Fibroblast of villous mesenchyme (primary cell): ENCODE measurements at regions not wholly inside any gene's neighbourhood (a gene's known extent, or its start where the extent isn't known, plus 50 kb on each side); places are given as distances from the start of the nearest gene placed in this dataset.
A peak's percentile ranks its signal among the peaks of the same experiment; 100 is the strongest.

Source experiments
- DNase-seq: peaks from one replicate; pipeline ENCODE4 v3.0.0-alpha.2; 2010; ENCODE audit warnings: low read depth
- H3K4me3 ChIP-seq: 2 replicates; pipeline ENCODE4 v1.5.1; 2011; ENCODE audit warnings: low read depth, mild to moderate bottlenecking, low read length
- TF ChIP-seq, protein P1 (sequence below): IDR thresholded peaks from 2 replicates; pipeline ENCODE4 v1.5.1; 2012; ENCODE audit warnings: low read depth, mild to moderate bottlenecking, low read length; ENCODE audit not compliant: insufficient read depth

DNA sequence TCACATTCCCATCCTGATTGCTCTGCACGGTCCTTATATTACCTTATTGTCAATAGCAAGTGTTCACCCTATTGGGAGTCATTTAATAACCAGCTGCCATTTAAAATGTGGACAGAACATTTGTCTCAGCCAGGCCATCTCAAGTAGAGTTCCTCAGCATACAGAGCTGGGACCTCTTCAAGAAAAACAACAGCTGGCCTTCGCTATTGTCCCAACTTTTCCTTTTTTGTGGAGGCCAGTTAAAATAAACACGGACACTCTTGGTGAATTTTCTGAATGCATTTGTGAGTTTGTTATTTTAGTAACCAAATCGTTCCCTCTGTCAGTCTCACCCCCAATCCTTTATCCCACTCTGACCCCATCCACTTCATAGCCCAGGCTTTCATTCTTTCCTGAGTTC, 395.3 kb upstream of the PITX2 start:
- DNase-seq: no peak
- no peak overlapping the region for H3K4me3 ChIP-seq
- TF ChIP-seq, protein P1, sequence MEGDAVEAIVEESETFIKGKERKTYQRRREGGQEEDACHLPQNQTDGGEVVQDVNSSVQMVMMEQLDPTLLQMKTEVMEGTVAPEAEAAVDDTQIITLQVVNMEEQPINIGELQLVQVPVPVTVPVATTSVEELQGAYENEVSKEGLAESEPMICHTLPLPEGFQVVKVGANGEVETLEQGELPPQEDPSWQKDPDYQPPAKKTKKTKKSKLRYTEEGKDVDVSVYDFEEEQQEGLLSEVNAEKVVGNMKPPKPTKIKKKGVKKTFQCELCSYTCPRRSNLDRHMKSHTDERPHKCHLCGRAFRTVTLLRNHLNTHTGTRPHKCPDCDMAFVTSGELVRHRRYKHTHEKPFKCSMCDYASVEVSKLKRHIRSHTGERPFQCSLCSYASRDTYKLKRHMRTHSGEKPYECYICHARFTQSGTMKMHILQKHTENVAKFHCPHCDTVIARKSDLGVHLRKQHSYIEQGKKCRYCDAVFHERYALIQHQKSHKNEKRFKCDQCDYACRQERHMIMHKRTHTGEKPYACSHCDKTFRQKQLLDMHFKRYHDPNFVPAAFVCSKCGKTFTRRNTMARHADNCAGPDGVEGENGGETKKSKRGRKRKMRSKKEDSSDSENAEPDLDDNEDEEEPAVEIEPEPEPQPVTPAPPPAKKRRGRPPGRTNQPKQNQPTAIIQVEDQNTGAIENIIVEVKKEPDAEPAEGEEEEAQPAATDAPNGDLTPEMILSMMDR: no peak

DNA sequence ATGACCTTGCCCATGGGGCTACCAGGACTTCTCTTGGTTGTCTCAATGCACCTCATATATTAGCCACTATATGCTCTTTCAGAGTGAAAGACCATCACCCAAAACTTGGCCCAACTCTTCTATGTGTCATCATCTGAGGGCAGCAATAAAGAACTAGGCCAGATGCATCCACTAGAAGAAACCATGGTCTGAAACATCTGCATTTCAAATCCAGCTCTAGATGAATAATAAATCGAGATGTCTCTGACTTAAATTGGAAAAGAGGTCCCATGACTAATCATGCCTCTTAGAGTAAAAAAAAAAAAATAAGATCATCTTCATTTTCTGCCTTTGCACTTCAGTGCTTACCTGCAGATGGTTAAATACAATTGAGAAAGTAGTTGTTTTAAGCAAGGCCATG, 397.6 kb upstream of the PITX2 start:
- DNase-seq: no peak
- no peak overlapping the region for H3K4me3 ChIP-seq
- TF ChIP-seq, protein P1: no peak

DNA sequence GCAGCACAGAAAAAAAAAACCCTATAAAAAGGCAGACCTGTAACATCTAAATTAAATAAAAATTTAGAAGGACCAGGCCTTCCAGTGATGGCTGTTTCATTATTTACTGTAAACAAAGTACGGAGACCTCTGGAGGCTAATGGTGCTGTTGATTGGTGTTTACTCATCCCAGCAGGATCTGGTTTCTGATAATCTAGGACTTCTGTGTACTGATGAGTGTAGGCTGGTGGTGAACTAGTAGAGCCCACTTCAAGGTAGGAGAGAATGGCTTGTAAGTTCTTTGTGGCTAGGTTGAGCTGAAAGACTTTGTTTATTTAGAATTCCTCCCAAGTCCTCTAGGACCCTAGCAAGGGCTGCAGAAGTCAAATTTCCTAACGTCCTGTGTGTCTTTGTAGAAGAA, 398.1 kb upstream of the PITX2 start:
- no peak for DNase-seq
- no peak overlapping the region for H3K4me3 ChIP-seq
- TF ChIP-seq, protein P1: no peak

DNA sequence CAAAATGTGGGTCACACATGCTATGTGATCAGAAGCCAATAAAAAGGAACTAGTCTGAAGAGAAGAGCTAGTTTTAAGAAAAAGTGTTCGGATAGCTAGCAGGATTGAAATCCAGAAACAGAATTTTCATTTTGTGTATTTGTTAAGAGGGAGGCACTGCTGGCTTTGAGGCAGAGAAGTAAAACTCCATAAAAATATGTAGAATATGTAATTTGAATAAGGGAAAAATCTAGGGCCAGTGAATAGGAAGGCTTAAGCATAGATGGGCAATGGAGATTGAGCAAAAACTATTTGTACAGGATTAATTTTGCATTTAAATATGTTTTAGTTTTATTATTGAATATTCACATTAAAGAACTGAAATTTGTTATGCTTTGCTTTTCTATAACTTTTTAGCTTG, 399.9 kb upstream of the PITX2 start:
- TF ChIP-seq, protein P1: no peak
- no peak overlapping the region for H3K4me3 ChIP-seq
- no peak for DNase-seq

DNA sequence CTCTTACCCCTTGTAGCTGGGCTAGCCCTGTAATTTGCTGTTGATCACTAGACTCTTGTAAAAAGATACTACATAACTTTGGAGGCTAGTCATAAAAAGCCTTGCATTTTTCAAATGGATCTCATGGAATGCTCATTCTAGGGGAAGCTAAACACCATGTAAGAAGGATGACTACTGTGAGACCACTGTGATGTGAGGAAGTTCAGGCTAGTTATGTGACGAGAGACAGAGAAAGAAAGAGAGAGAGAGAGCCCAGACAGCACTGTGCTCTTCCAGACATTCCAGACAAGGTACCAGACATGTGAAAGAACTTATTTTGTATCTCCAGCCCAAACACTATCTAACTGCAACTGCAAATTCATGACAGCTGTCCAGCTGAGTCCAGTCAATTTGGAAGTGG, 404.6 kb upstream of the PITX2 start:
- no peak overlapping the region for H3K4me3 ChIP-seq
- peak; percentile 50 for DNase-seq
- TF ChIP-seq, protein P1: no peak

DNA sequence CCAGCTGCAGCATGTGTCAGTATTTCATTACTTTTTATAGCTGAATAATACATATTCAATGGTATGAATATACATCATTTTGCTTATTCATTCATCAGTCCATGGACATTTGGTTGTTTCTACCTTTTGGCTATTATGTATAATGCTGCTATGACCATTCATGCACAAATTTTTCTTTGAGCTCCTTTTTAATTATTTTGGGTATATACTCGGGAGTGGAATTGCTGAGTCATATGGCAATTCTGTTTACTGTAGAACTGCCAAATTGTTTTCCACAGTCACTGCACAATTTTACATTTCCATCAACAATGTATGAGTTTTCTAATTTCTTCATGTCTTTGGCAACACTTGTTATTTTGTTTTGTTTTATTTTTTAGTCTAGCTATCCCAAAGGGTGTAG, 405.9 kb upstream of the PITX2 start:
- TF ChIP-seq, protein P1: no peak
- DNase-seq: no peak
- H3K4me3 ChIP-seq: no peak overlapping the region

DNA sequence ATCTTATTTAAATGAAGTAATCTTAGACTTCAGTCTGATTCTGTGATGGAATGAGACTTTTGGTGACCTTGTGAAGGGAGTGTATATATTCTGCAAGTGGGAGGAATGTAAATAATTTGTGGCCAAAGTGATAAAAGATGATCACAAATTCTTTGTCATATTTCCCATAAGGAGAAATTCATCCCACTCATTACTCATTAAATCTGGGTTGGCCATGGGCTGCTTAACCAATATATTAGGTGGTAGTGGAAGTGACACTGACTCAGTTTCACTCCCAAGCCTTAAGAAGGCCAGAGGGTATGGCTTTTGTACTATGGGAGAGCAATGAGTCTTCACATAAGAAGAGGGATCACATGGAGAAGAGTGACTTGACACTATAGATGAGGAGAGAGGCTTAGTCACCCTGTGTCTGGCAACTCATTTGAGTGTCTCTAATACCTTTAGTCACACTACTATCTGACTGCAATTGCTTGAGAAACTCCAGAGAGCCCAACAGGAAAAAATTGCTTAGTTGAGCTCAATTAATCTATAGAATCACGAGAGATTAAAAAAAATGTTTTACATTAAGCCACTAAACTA, 408.2 kb upstream of the PITX2 start:
- H3K4me3 ChIP-seq: no peak overlapping the region
- peak; percentile 2 for DNase-seq
- TF ChIP-seq, protein P1: no peak
